K562 (cell line): ENCODE measurements at regions not wholly inside any gene's neighbourhood (a gene's known extent, or its start where the extent isn't known, plus 50 kb on each side); places are given as distances from the start of the nearest gene placed in this dataset.

Source experiments
- E2F3 ChIP-seq: fragments of 250-450 bp; sonication (Bioruptor Pico); IDR thresholded peaks from 2 replicates; pipeline ENCODE4 v1.4.0; 2020; ENCODE audit warnings: mild to moderate bottlenecking
- ETV5 ChIP-seq: sonication (generic); formaldehyde crosslinking; IDR thresholded peaks from 2 replicates; pipeline ENCODE4 v1.4.0; 2020; ENCODE audit warnings: low read depth, mild to moderate bottlenecking, missing genetic modification reagents
- FOXP1 ChIP-seq: sonication (generic); formaldehyde crosslinking; IDR thresholded peaks from 2 replicates; pipeline ENCODE4 v1.8.0; 2022; ENCODE audit warnings: mild to moderate bottlenecking, missing genetic modification reagents
- JUND ChIP-seq, 2 experiments: IDR thresholded peaks; 2 replicates in 1 of 2; 3 replicates in 1 of 2; pipeline ENCODE4 v1.6.1; 2011; ENCODE audit warnings: borderline replicate concordance in 2 of 2, low read depth in 2 of 2, low read length in 2 of 2, improper control_type of control experiment in 1 of 2, missing biosample characterization in 1 of 2, missing genetic modification characterization in 1 of 2, missing genetic modification reagents in 1 of 2
- POLR2AphosphoS5 ChIP-seq: IDR thresholded peaks from 2 replicates; pipeline ENCODE4 v1.6.1; 2011; ENCODE audit warnings: mild to moderate bottlenecking, low read depth, low read length, moderate library complexity; ENCODE audit not compliant: control insufficient read depth, insufficient read depth
- PTBP1 ChIP-seq: fragments of 200-400 bp; formaldehyde crosslinking; IDR thresholded peaks from 2 replicates; pipeline ENCODE4 v1.6.1; 2017; ENCODE audit warnings: low read depth, low read length
- SIX5 ChIP-seq, 2 experiments: IDR thresholded peaks; 2 replicates each; pipeline ENCODE4 v1.6.1; 2011; ENCODE audit warnings: low read length in 2 of 2, borderline replicate concordance in 1 of 2, low read depth in 1 of 2, mild to moderate bottlenecking in 1 of 2, moderate library complexity in 1 of 2; ENCODE audit not compliant: insufficient read depth in 1 of 2
- ZFP30 ChIP-seq: fragments of 250-450 bp; sonication (Bioruptor Pico); IDR thresholded peaks from 2 replicates; pipeline ENCODE4 v1.8.0; 2022; ENCODE audit warnings: moderate library complexity, mild to moderate bottlenecking, inconsistent platforms, borderline replicate concordance
- ZNF146 ChIP-seq: IDR thresholded peaks from one replicate; pipeline ENCODE4 v1.6.1; 2018; ENCODE audit warnings: missing compliant biosample characterization; ENCODE audit not compliant: unreplicated experiment
- ZNF347 ChIP-seq: fragments of 450-650 bp; formaldehyde crosslinking; IDR thresholded peaks from 2 replicates; pipeline ENCODE4 v1.4.0; 2020; ENCODE audit warnings: low read depth, mild to moderate bottlenecking, moderate library complexity
- ZNF707 ChIP-seq: fragments of 250-450 bp; sonication (Bioruptor Pico); conservative IDR thresholded peaks from 2 replicates; pipeline ENCODE4 v1.8.0; 2022; ENCODE audit warnings: inconsistent platforms, mild to moderate bottlenecking, moderate library complexity
- TF ChIP-seq, protein P1 (sequence below): IDR thresholded peaks from 2 replicates; pipeline ENCODE4 v1.6.1; 2011; ENCODE audit warnings: borderline replicate concordance, low read depth, mild to moderate bottlenecking, moderate library complexity, low read length; ENCODE audit not compliant: insufficient read depth, poor library complexity, severe bottlenecking
- TF ChIP-seq, protein P2 (sequence below): IDR thresholded peaks from 2 replicates; pipeline ENCODE4 v1.6.1; 2011; ENCODE audit not compliant: insufficient read length; ENCODE audit errors: extremely low read depth
- TF ChIP-seq, protein P3 (sequence below): fragments of 450-650 bp; IDR thresholded peaks from 2 replicates; pipeline ENCODE4 v1.6.1; 2018; ENCODE audit warnings: mild to moderate bottlenecking, low read depth; ENCODE audit not compliant: partially characterized antibody

DNA sequence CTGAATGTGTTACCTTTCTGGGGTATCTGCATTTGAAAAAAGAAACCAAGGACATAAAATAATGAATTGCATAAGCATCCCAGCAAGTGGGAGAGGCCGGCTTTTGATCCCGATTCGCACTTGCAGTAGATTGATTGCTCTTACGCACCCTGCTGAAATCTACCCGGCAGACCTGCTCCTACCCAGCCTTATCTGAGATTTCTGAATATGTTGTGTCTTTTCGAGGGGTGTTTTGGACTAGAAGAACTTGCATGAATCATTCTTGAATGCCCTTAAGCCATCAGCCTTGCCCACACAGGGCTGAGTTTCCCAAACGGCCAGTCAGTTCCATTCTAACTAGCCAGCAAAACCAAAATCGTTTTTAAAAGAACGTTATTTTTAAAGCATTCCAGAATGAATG is 174.4 kb upstream of the BCOR start (continued):
- TF ChIP-seq JUND (IDR thresholded peaks at IDR 0.05; ENCODE audit: borderline replicate concordance, low read depth, low read length) (no peak), JUND (tag; IDR thresholded peaks at IDR 0.05; ENCODE audit: borderline replicate concordance, low read depth, low read length) (no peak), POLR2AphosphoS5 (no peak), ETV5 (CRISPR knock-in tag) (no peak), PTBP1 (no peak), ZNF347 (CRISPR knock-in tag) (no peak), ZFP30 (CRISPR knock-in tag) (no peak), SIX5 (IDR thresholded peaks at IDR 0.05; ENCODE audit: borderline replicate concordance in 1 of 2, insufficient read depth in 1 of 2, low read depth in 1 of 2, low read length in 2 of 2) (no peak), ZNF707 (CRISPR knock-in tag) (no peak), E2F3 (CRISPR knock-in tag) (no peak), ZNF146 (CRISPR knock-in tag) (no peak), FOXP1 (CRISPR knock-in tag) (no peak)
- TF ChIP-seq, protein P1, sequence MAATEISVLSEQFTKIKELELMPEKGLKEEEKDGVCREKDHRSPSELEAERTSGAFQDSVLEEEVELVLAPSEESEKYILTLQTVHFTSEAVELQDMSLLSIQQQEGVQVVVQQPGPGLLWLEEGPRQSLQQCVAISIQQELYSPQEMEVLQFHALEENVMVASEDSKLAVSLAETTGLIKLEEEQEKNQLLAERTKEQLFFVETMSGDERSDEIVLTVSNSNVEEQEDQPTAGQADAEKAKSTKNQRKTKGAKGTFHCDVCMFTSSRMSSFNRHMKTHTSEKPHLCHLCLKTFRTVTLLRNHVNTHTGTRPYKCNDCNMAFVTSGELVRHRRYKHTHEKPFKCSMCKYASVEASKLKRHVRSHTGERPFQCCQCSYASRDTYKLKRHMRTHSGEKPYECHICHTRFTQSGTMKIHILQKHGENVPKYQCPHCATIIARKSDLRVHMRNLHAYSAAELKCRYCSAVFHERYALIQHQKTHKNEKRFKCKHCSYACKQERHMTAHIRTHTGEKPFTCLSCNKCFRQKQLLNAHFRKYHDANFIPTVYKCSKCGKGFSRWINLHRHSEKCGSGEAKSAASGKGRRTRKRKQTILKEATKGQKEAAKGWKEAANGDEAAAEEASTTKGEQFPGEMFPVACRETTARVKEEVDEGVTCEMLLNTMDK, result no peak
- TF ChIP-seq, protein P2, sequence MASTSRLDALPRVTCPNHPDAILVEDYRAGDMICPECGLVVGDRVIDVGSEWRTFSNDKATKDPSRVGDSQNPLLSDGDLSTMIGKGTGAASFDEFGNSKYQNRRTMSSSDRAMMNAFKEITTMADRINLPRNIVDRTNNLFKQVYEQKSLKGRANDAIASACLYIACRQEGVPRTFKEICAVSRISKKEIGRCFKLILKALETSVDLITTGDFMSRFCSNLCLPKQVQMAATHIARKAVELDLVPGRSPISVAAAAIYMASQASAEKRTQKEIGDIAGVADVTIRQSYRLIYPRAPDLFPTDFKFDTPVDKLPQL, result no peak
- TF ChIP-seq, protein P3, sequence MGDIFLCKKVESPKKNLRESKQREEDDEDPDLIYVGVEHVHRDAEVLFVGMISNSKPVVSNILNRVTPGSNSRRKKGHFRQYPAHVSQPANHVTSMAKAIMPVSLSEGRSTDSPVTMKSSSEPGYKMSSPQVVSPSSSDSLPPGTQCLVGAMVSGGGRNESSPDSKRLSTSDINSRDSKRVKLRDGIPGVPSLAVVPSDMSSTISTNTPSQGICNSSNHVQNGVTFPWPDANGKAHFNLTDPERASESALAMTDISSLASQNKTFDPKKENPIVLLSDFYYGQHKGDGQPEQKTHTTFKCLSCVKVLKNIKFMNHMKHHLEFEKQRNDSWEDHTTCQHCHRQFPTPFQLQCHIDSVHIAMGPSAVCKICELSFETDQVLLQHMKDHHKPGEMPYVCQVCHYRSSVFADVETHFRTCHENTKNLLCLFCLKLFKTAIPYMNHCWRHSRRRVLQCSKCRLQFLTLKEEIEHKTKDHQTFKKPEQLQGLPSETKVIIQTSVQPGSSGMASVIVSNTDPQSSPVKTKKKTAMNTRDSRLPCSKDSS, result no peak
